SK-N-SH treated with all-trans-retinoic acid at 6 μM for 48 hours (cell line): ENCODE measurements at regions not wholly inside any gene's neighbourhood (a gene's known extent, or its start where the extent isn't known, plus 50 kb on each side); places are given as distances from the start of the nearest gene placed in this dataset.

Experiments
- ARNTL ChIP-seq: fragments of 450-650 bp; formaldehyde crosslinking; IDR thresholded peaks from 2 replicates; pipeline ENCODE4 v1.5.0; 2020; ENCODE audit warnings: low read depth, mild to moderate bottlenecking, moderate library complexity, borderline replicate concordance
- CREB5 ChIP-seq: fragments of 250-450 bp; sonication (Bioruptor Pico); IDR thresholded peaks from 2 replicates; pipeline ENCODE4 v1.5.1; 2020; ENCODE audit warnings: low read depth, mild to moderate bottlenecking, moderate library complexity
- ISL1 ChIP-seq: fragments of 250-450 bp; sonication (Bioruptor Pico); IDR thresholded peaks from 2 replicates; pipeline ENCODE4 v2.1.2; 2022; ENCODE audit warnings: mild to moderate bottlenecking, moderate library complexity
- TCF4 ChIP-seq: fragments of 250-450 bp; sonication (Bioruptor Pico); IDR thresholded peaks from 2 replicates; pipeline ENCODE4 v1.8.0; 2021; ENCODE audit warnings: mild to moderate bottlenecking, moderate library complexity, borderline replicate concordance
- ZFP3 ChIP-seq: fragments of 250-450 bp; sonication (Bioruptor Pico); IDR thresholded peaks from 2 replicates; pipeline ENCODE4 v1.5.0; 2020; ENCODE audit warnings: mild to moderate bottlenecking, moderate library complexity
- ZNF70 ChIP-seq: fragments of 450-650 bp; formaldehyde crosslinking; IDR thresholded peaks from 2 replicates; pipeline ENCODE4 v1.5.0; 2020; ENCODE audit warnings: mild to moderate bottlenecking, moderate library complexity
- ZNF8 ChIP-seq: fragments of 450-650 bp; formaldehyde crosslinking; IDR thresholded peaks from 2 replicates; pipeline ENCODE4 v1.5.0; 2020; ENCODE audit warnings: mild to moderate bottlenecking, moderate library complexity

- TF ChIP-seq ARNTL (CRISPR knock-in tag) (no peak), ISL1 (CRISPR knock-in tag) (no peak), ZNF70 (CRISPR knock-in tag) (no peak), ZNF8 (CRISPR knock-in tag) (no peak), TCF4 (no peak), ZFP3 (CRISPR knock-in tag) (no peak), CREB5 (CRISPR knock-in tag) (no peak)
Observed at GRCh38 chr10:108812906-108813305, 1110.4 kb downstream of the XPNPEP1 start.
